ENCODE measurements at regions not wholly inside any gene's neighbourhood (a gene's known extent, or its start where the extent isn't known, plus 50 kb on each side); places are given as distances from the start of the nearest gene placed in this dataset.

DNA sequence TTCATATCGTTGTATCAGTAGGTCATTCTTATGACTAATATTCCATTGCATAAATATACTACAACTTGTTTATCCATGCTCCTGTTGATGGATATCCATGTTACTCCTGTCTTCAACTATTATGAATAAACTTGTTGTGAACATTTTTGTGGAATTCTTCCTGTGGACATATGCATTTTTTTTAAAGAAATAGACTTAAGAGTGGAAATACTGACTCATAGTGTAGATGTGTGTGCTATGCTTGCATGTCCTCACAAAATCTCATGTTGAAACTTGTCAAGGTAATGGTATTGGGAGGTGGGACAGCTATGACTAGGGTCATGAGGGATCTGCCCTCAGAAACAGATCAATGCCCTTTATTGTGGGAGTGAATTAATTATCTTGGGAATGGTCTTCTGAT, 240.5 kb upstream of the PRSS58 start:
- TF ChIP-seq EZH2 (IDR thresholded peaks at IDR 0.05), result no peak
- TF ChIP-seq FOXP2 (optimal IDR thresholded peaks at IDR 0.05; ENCODE audit: control extremely low read depth, extremely low read length, insufficient read depth), result no peak
- TF ChIP-seq POLR2AphosphoS5 (IDR thresholded peaks at IDR 0.05; ENCODE audit: borderline replicate concordance, low read depth, low read length), result no peak

Measured in SK-N-MC (cell line).